Liver (tissue), 7 donors: ENCODE measurements at regions not wholly inside any gene's neighbourhood (a gene's known extent, or its start where the extent isn't known, plus 50 kb on each side); places are given as distances from the start of the nearest gene placed in this dataset.

Experiments used
- DNase-seq: peaks from one replicate; pipeline ENCODE4 v3.0.0-alpha.2; 2017; ENCODE audit warnings: low spot score
- H3K27ac ChIP-seq, 2 donors: one replicate each; pipeline ENCODE4 v1.7.0; 2013; ENCODE audit warnings: inconsistent platforms in 2 of 2, low read length in 2 of 2, control low read depth in 1 of 2, low read depth in 1 of 2, mild to moderate bottlenecking in 1 of 2
- H3K27me3 ChIP-seq, 4 donors: one replicate each; pipeline versions ENCODE4 v1.6.1 to v1.7.0; 2013; ENCODE audit warnings: low read length in 3 of 4, inconsistent platforms in 1 of 4, mild to moderate bottlenecking in 1 of 4, moderate library complexity in 1 of 4; ENCODE audit not compliant: control insufficient read depth in 4 of 4, insufficient read depth in 4 of 4
- H3K36me3 ChIP-seq, 4 donors: one replicate each; pipeline versions ENCODE4 v1.6.1 to v1.7.0; 2013; ENCODE audit warnings: low read length in 3 of 4, mild to moderate bottlenecking in 3 of 4, low read depth in 1 of 4, moderate library complexity in 1 of 4; ENCODE audit not compliant: control insufficient read depth in 4 of 4, insufficient read depth in 3 of 4
- H3K4me1 ChIP-seq, 4 donors: one replicate each; pipeline versions ENCODE4 v1.6.1 to v1.7.0; 2013; ENCODE audit warnings: low read length in 3 of 4, mild to moderate bottlenecking in 3 of 4, moderate library complexity in 1 of 4; ENCODE audit not compliant: control insufficient read depth in 4 of 4, insufficient read depth in 4 of 4
- H3K4me3 ChIP-seq, 3 donors: one replicate each; pipeline versions ENCODE4 v1.6.1 to v1.7.0; 2013; ENCODE audit warnings: low read length in 3 of 3, control low read depth in 1 of 3, low read depth in 1 of 3, mild to moderate bottlenecking in 1 of 3
- H3K9ac ChIP-seq, 2 donors: one replicate each; pipeline ENCODE4 v1.7.0; 2013; ENCODE audit warnings: low read length in 2 of 2, mild to moderate bottlenecking in 2 of 2, moderate library complexity in 2 of 2, control low read depth in 1 of 2, low read depth in 1 of 2
- H3K9me3 ChIP-seq, 4 donors: one replicate each; pipeline versions ENCODE4 v1.6.1 to v1.7.0; 2013; ENCODE audit warnings: low read length in 3 of 4; ENCODE audit not compliant: control insufficient read depth in 4 of 4
- ATF3 ChIP-seq: IDR thresholded peaks from 2 replicates; pipeline ENCODE4 v1.6.1; 2016; ENCODE audit warnings: antibody characterized with exemption
- EGR1 ChIP-seq, 2 donors: IDR thresholded peaks; 2 replicates each; pipeline ENCODE4 v1.6.1; 2016 to 2018; ENCODE audit warnings: antibody characterized with exemption in 2 of 2, low read depth in 2 of 2
- FOXA1 ChIP-seq: IDR thresholded peaks from 2 replicates; pipeline ENCODE4 v1.6.1; 2016; ENCODE audit warnings: antibody characterized with exemption
- FOXA2 ChIP-seq: IDR thresholded peaks from 2 replicates; pipeline ENCODE4 v1.6.1; 2016; ENCODE audit warnings: antibody characterized with exemption
- GABPA ChIP-seq, 2 donors: IDR thresholded peaks in 1 of 2; conservative IDR thresholded peaks in 1 of 2; 2 replicates each; pipeline ENCODE4 v1.6.1; 2016; ENCODE audit warnings: antibody characterized with exemption in 2 of 2, mild to moderate bottlenecking in 1 of 2, moderate library complexity in 1 of 2
- HNF4G ChIP-seq: IDR thresholded peaks from 2 replicates; pipeline ENCODE4 v1.6.1; 2016; ENCODE audit warnings: antibody characterized with exemption
- MAX ChIP-seq: IDR thresholded peaks from 2 replicates; pipeline ENCODE4 v1.6.1; 2016; ENCODE audit warnings: antibody characterized with exemption
- NR2F2 ChIP-seq: IDR thresholded peaks from 2 replicates; pipeline ENCODE4 v1.6.1; 2016; ENCODE audit warnings: antibody characterized with exemption
- RAD21 ChIP-seq, 2 donors: IDR thresholded peaks; 2 replicates each; pipeline ENCODE4 v1.6.1; 2016; ENCODE audit warnings: antibody characterized with exemption in 2 of 2, mild to moderate bottlenecking in 2 of 2
- REST ChIP-seq: IDR thresholded peaks from 2 replicates; pipeline ENCODE4 v1.6.1; 2016; ENCODE audit warnings: antibody characterized with exemption, mild to moderate bottlenecking
- RXRA ChIP-seq, 2 donors: IDR thresholded peaks; 2 replicates each; pipeline ENCODE4 v1.6.1; 2017 to 2018; ENCODE audit warnings: antibody characterized with exemption in 2 of 2, mild to moderate bottlenecking in 1 of 2
- SP1 ChIP-seq: IDR thresholded peaks from 2 replicates; pipeline ENCODE4 v1.6.1; 2018; ENCODE audit warnings: antibody characterized with exemption, mild to moderate bottlenecking
- TAF1 ChIP-seq: conservative IDR thresholded peaks from 2 replicates; pipeline ENCODE4 v1.6.1; 2016; ENCODE audit warnings: antibody characterized with exemption, mild to moderate bottlenecking
- YY1 ChIP-seq: IDR thresholded peaks from 2 replicates; pipeline ENCODE4 v1.6.1; 2016; ENCODE audit warnings: antibody characterized with exemption, mild to moderate bottlenecking
- ZBTB33 ChIP-seq: IDR thresholded peaks from 2 replicates; pipeline ENCODE4 v1.6.1; 2016; ENCODE audit warnings: antibody characterized with exemption
- WGBS: extraction: QIAGEN DNeasy Blood & Tissue Kit; methylation state at CpG from one replicate; pipeline ENCODE4 v1.1.7; 2013; 5-methylcytosine and 5-hydroxymethylcytosine counted together
- donor health status: healthy.
- donor health status: healthy.
- donor health status: healthy.
- donor health status: healthy.

- TF ChIP-seq MAX (no peak), REST (no peak), TAF1 (no peak), ZBTB33 (no peak), RXRA (IDR thresholded peaks at IDR 0.05) (no peak), NR2F2 (no peak), GABPA (IDR thresholded peaks at IDR 0.05 in 1 of 2, conservative IDR thresholded peaks at IDR 0.05 in 1 of 2) (no peak), ATF3 (no peak), SP1 (no peak), EGR1 (IDR thresholded peaks at IDR 0.05; ENCODE audit: low read depth in 2 of 2) (no peak), RAD21 (IDR thresholded peaks at IDR 0.05) (no peak), YY1 (no peak), FOXA1 (no peak)
- WGBS: 89% methylated on average over 2 of the region's 2 CpGs
- Histone ChIP-seq H3K4me1 (no peaks in the 10 kb centered on the region), H3K36me3 (no peaks in the 10 kb centered on the region), H3K9me3 (no peaks in the 10 kb centered on the region), H3K27me3 (no peaks in the 10 kb centered on the region), H3K27ac (no peak overlapping the region), H3K4me3 (no peak overlapping the region), H3K9ac (no peak overlapping the region)
- DNase-seq: no peak
These were observed 434.6 kb downstream of the CD109 start for GRCh38 chr6:74130641-74131040.

- 86% methylated on average over 1 of the region's 1 CpG for WGBS
- H3K27ac ChIP-seq: no peak overlapping the region
- H3K9me3 ChIP-seq: no peaks in the 10 kb centered on the region
- H3K4me3 ChIP-seq: no peak overlapping the region
- no peaks in the 10 kb centered on the region for H3K36me3 ChIP-seq
- DNase-seq: no peak
- no peak for TF ChIP-seq HNF4G
- TF ChIP-seq FOXA2: no peak
- TF ChIP-seq MAX: no peak
- H3K4me1 ChIP-seq: no peaks in the 10 kb centered on the region
- H3K9ac ChIP-seq: no peak overlapping the region
- H3K27me3 ChIP-seq: no peaks in the 10 kb centered on the region
These were observed 432.5 kb downstream of the CD109 start for GRCh38 chr6:74128536-74128935.
